ENCODE measurements at regions not wholly inside any gene's neighbourhood (a gene's known extent, or its start where the extent isn't known, plus 50 kb on each side); places are given as distances from the start of the nearest gene placed in this dataset.

- H3K4me3 ChIP-seq: no peak overlapping the region
- H3K36me3 ChIP-seq: no peaks in the 10 kb centered on the region
- H3K27ac ChIP-seq: no peak overlapping the region
- peaks cover 5% of the 10 kb centered on the region for H3K27me3 ChIP-seq
- DNase-seq (ENCODE audit: low read depth in 1 of 2, low spot score in 1 of 2): no peak
- H3K4me1 ChIP-seq (ENCODE audit: low read depth): peaks cover 16% of the 10 kb centered on the region
- H3K9me3 ChIP-seq (ENCODE audit: low read depth): no peaks in the 10 kb centered on the region
- TF ChIP-seq CTCF (IDR thresholded peaks at IDR 0.05; ENCODE audit: low read depth, low read length): no peak
These were observed 53.0 kb downstream of the ARL6IP4 start for GRCh38 chr12:123033392-123034021.

- no peaks in the 10 kb centered on the region for H3K36me3 ChIP-seq
- H3K27ac ChIP-seq: no peak overlapping the region
- H3K4me3 ChIP-seq: no peak overlapping the region
- peak in 1 of 2 donors; percentile 77 for DNase-seq (ENCODE audit: low read depth in 1 of 2, low spot score in 1 of 2)
- peaks cover 16% of the 10 kb centered on the region for H3K4me1 ChIP-seq (ENCODE audit: low read depth)
- no peaks in the 10 kb centered on the region for H3K9me3 ChIP-seq (ENCODE audit: low read depth)
- no peak for TF ChIP-seq CTCF (IDR thresholded peaks at IDR 0.05; ENCODE audit: low read depth, low read length)
- peaks cover 5% of the 10 kb centered on the region for H3K27me3 ChIP-seq
These were observed 52.4 kb downstream of the ARL6IP4 start for GRCh38 chr12:123032736-123033391.
